CD4-positive, alpha-beta T cell (primary cell): ENCODE measurements at regions not wholly inside any gene's neighbourhood (a gene's known extent, or its start where the extent isn't known, plus 50 kb on each side); places are given as distances from the start of the nearest gene placed in this dataset.
"Not testable (repeated sequence)": the region's sequence is repeated elsewhere in the genome, so short reads cannot be mapped to it uniquely, and the experiment has no call there.

Experiments
- ATAC-seq: fragments of 200-7000 bp; cut with Tn5 transposase; one replicate; pipeline ENCODE4 v1.10.0; 2022; ENCODE audit warnings: mild to moderate bottlenecking; ENCODE audit not compliant: poor library complexity
- CTCF ChIA-PET: fragments of 350-600 bp; sonication (Branson Sonifier 250); formaldehyde crosslinking; loops from one replicate; lab custom pipeline; 2021; ENCODE audit warnings: antibody characterized with exemption, inconsistent platforms; lab: Charles Lee
- POLR2A ChIA-PET: fragments of 350-600 bp; sonication (Branson Sonifier 250); formaldehyde crosslinking; loops from one replicate; lab custom pipeline; 2021; ENCODE audit warnings: antibody characterized with exemption, inconsistent platforms; lab: Charles Lee
- DNase-seq, 14 experiments: peaks; one replicate each; pipeline ENCODE4 v3.0.0-alpha.2; 2013 to 2020; ENCODE audit warnings: mixed read lengths in 2 of 14
- H3K27ac ChIP-seq, 2 donors: one replicate each; pipeline versions ENCODE4 v1.5.1 to v1.7.0; 2013; ENCODE audit warnings: low read length in 2 of 2, low read depth in 1 of 2, mild to moderate bottlenecking in 1 of 2
- H3K27me3 ChIP-seq, 2 experiments: 1 replicate in 1 of 2; 2 replicates in 1 of 2; pipeline versions ENCODE4 v1.6.1 to v1.7.0; 2013; ENCODE audit warnings: low read length in 2 of 2, control low read depth in 1 of 2, mild to moderate bottlenecking in 1 of 2, moderate library complexity in 1 of 2; ENCODE audit not compliant: insufficient read depth in 2 of 2, control insufficient read depth in 1 of 2
- H3K36me3 ChIP-seq: one replicate; pipeline ENCODE4 v1.6.1; 2013; ENCODE audit warnings: low read length, control low read depth; ENCODE audit not compliant: insufficient read depth
- H3K4me1 ChIP-seq: one replicate; pipeline ENCODE4 v1.6.1; 2013; ENCODE audit warnings: low read length, control low read depth; ENCODE audit not compliant: insufficient read depth
- H3K4me3 ChIP-seq: one replicate; pipeline ENCODE4 v1.5.1; 2013; ENCODE audit warnings: mild to moderate bottlenecking, low read length, moderate library complexity
- H3K9me3 ChIP-seq, 2 experiments: 1 replicate in 1 of 2; 2 replicates in 1 of 2; pipeline versions ENCODE4 v1.6.1 to v1.7.0; 2013; ENCODE audit warnings: low read length in 2 of 2, mild to moderate bottlenecking in 2 of 2, control low read depth in 1 of 2, moderate library complexity in 1 of 2; ENCODE audit not compliant: control insufficient read depth in 1 of 2, insufficient read depth in 1 of 2
- H3K27ac Mint-ChIP-seq: one replicate; pipeline ENCODE4 v1.8.0; 2020; ENCODE audit warnings: mixed read lengths
- H3K27me3 Mint-ChIP-seq: one replicate; pipeline ENCODE4 v1.8.0; 2021; ENCODE audit warnings: mixed read lengths
- H3K36me3 Mint-ChIP-seq: one replicate; pipeline ENCODE4 v1.8.0; 2021; ENCODE audit warnings: low read depth, mixed read lengths
- H3K4me1 Mint-ChIP-seq: one replicate; pipeline ENCODE4 v1.8.0; 2021; ENCODE audit warnings: low read depth, mixed read lengths
- H3K4me3 Mint-ChIP-seq: one replicate; pipeline ENCODE4 v1.8.0; 2020; ENCODE audit warnings: mild to moderate bottlenecking, mixed read lengths
- H3K9me3 Mint-ChIP-seq: one replicate; pipeline ENCODE4 v1.8.0; 2020; ENCODE audit warnings: mixed read lengths
- CTCF ChIP-seq: fragments of 200-600 bp; IDR thresholded peaks from one replicate; pipeline ENCODE4 v1.8.0; 2022; ENCODE audit warnings: antibody characterized with exemption, mild to moderate bottlenecking
- intact Hi-C, 2 experiments: fragments of 100-400 bp; cut with DNase I in 1 of 2; cut with micrococcal nuclease in 1 of 2; formaldehyde crosslinking; loops; one replicate each; pipeline versions ENCODE4 v1.15.1 to v1.9.0; 2023 to 2025; cut with DNase I, micrococcal nuclease

- not testable (repeated sequence) for H3K4me1 ChIP-seq
- peaks cover 78% of the 10 kb centered on the region for H3K36me3 Mint-ChIP-seq
These were observed 2564.2 kb upstream of the TPTE start for GRCh38 chr21:7956998-7957712.

GRCh38 chr21:7957713-7958064 lies 2563.7 kb upstream of the TPTE start:
- no peak overlapping the region for H3K4me3 ChIP-seq
- no peak for TF ChIP-seq CTCF
- CTCF ChIA-PET, result no interaction called here
- Mint-ChIP-seq H3K27me3 (no peaks in the 10 kb centered on the region), H3K36me3 (peaks cover 76% of the 10 kb centered on the region), H3K4me3 (no peak overlapping the region), H3K27ac (no peak overlapping the region), H3K4me1 (no peaks in the 10 kb centered on the region), H3K9me3 (peaks cover 55% of the 10 kb centered on the region)
- no peaks in the 10 kb centered on the region for H3K36me3 ChIP-seq
- intact Hi-C loops, result no loop called here
- ATAC-seq (no peak), DNase-seq (no peak)
- no peak overlapping the region for H3K27ac ChIP-seq
- H3K27me3 ChIP-seq, result no peaks in the 10 kb centered on the region
- H3K9me3 ChIP-seq, result peaks cover 53 to 60% of the 10 kb centered on the region in 2 experiments
- H3K4me1 ChIP-seq, result no peaks in the 10 kb centered on the region
- POLR2A ChIA-PET, result no interaction called here

More at GRCh38 chr21:7956998-7957712, 2564.2 kb upstream of the TPTE start:
- H3K27me3 Mint-ChIP-seq, DNase-seq, ATAC-seq, POLR2A ChIA-PET, CTCF ChIA-PET, H3K36me3 ChIP-seq, H3K27ac Mint-ChIP-seq, H3K27me3 ChIP-seq, H3K4me3 ChIP-seq, H3K4me3 Mint-ChIP-seq, H3K4me1 Mint-ChIP-seq, H3K27ac ChIP-seq, intact Hi-C loops: not testable (repeated sequence)
- H3K9me3 ChIP-seq, result peaks cover 58 to 65% of the 10 kb centered on the region in 2 experiments
- H3K9me3 Mint-ChIP-seq, result peaks cover 57% of the 10 kb centered on the region
- peak; percentile 2 for TF ChIP-seq CTCF
